ENCODE measurements at regions not wholly inside any gene's neighbourhood (a gene's known extent, or its start where the extent isn't known, plus 50 kb on each side); places are given as distances from the start of the nearest gene placed in this dataset.

- TF ChIP-seq CTCF (IDR thresholded peaks at IDR 0.05; ENCODE audit: insufficient read depth, low read depth, low read length): no peak
- TF ChIP-seq EZH2 (IDR thresholded peaks at IDR 0.05; ENCODE audit: insufficient read depth, low read length): no peak
Measured at GRCh38 chr7:104275900-104276299, 52.5 kb upstream of the LHFPL3 start.
